HCT116 (cell line): ENCODE measurements at regions not wholly inside any gene's neighbourhood (a gene's known extent, or its start where the extent isn't known, plus 50 kb on each side); places are given as distances from the start of the nearest gene placed in this dataset.

Source experiments
- ATAC-seq: fragments of 200-7000 bp; cut with Tn5 transposase; 2 replicates; pipeline ENCODE4 v1.9.1; 2020; ENCODE audit warnings: mild to moderate bottlenecking, moderate library complexity
- BruUV-seq: library from RNA; stranded (reverse); fragments of 400-500 nt; replicated peaks from 2 replicates; lab custom pipeline; 2021; lab: Mats Ljungman, UMichigan
- CTCF ChIA-PET: fragments of 300-600 bp; sonication (Branson Sonifier 250); formaldehyde crosslinking; loops from one replicate; lab custom pipeline; 2021; ENCODE audit warnings: antibody characterized with exemption; lab: Charles Lee
- POLR2A ChIA-PET: fragments of 300-600, 350-600 bp; sonication (Branson Sonifier 250); formaldehyde crosslinking; loops from one replicate; lab custom pipeline; 2021; ENCODE audit warnings: antibody characterized with exemption; lab: Charles Lee
- RAD21 ChIA-PET, 2 experiments: fragments of 300-600 bp; sonication (Branson Sonifier 250); formaldehyde crosslinking; loops; one replicate each; lab custom pipeline; 2023; ENCODE audit warnings: low total read pairs in 2 of 2; ENCODE audit not compliant: uncharacterized antibody in 2 of 2, unreplicated experiment in 2 of 2, low non-redundant PET in 1 of 2; lab: Charles Lee
- DNase-seq: peaks from one replicate; pipeline ENCODE4 v3.0.0-alpha.2; 2010; ENCODE audit warnings: low read depth, low spot score
- H2AFZ ChIP-seq: fragments of 200-600 bp; shearing (Covaris generic), sonication (generic); 2 replicates; pipeline ENCODE4 v1.6.1; 2017; ENCODE audit warnings: low read depth, mixed run types, mixed read lengths, antibody characterized with exemption, low read length; ENCODE audit not compliant: poor library complexity, severe bottlenecking
- H3K27ac ChIP-seq: 2 replicates; pipeline ENCODE4 v1.5.1; 2012; ENCODE audit warnings: low read depth, low read length
- H3K27me3 ChIP-seq: fragments of 200-600 bp; sonication (generic); 2 replicates; pipeline ENCODE4 v1.6.1; 2016; ENCODE audit warnings: mixed run types, low read length, mixed read lengths; ENCODE audit not compliant: insufficient read depth
- H3K36me3 ChIP-seq, 2 experiments: fragments of 200-500 bp in 1 of 2; fragments of 200-600 bp in 1 of 2; sonication (Bioruptor generic) in 1 of 2; sonication (generic) in 1 of 2; 2 replicates each; pipeline versions ENCODE4 v1.5.1 to v1.6.1; 2014 to 2016; ENCODE audit warnings: low read length in 2 of 2, inconsistent platforms in 1 of 2, mixed read lengths in 1 of 2, mixed run types in 1 of 2; ENCODE audit not compliant: insufficient read depth in 2 of 2, control insufficient read depth in 1 of 2
- H3K4me1 ChIP-seq, 2 experiments: fragments of 200-600 bp in 1 of 2; sonication (generic) in 1 of 2; 2 replicates each; pipeline versions ENCODE4 v1.5.1 to v1.6.1; 2012 to 2017; ENCODE audit warnings: low read length in 2 of 2, inconsistent platforms in 1 of 2, mild to moderate bottlenecking in 1 of 2, mixed read lengths in 1 of 2, mixed run types in 1 of 2, moderate library complexity in 1 of 2; ENCODE audit not compliant: insufficient read depth in 2 of 2, control insufficient read depth in 1 of 2
- H3K4me2 ChIP-seq: fragments of 200-600 bp; sonication (generic); 2 replicates; pipeline ENCODE4 v1.6.1; 2017; ENCODE audit warnings: mixed run types, low read length, mixed read lengths
- H3K4me3 ChIP-seq, 2 experiments: fragments of 200-600 bp in 1 of 2; sonication (generic) in 1 of 2; replicated peaks in 1 of 2; 2 replicates each; pipeline ENCODE4 v1.5.1; 2011 to 2016; ENCODE audit warnings: low read length in 2 of 2, control low read depth in 1 of 2, low read depth in 1 of 2, mild to moderate bottlenecking in 1 of 2, mixed read lengths in 1 of 2, mixed run types in 1 of 2
- H3K79me2 ChIP-seq: fragments of 200-600 bp; sonication (generic); 2 replicates; pipeline ENCODE4 v1.6.1; 2017; ENCODE audit warnings: mild to moderate bottlenecking, mixed run types, low read length, moderate library complexity, mixed read lengths; ENCODE audit not compliant: insufficient read depth
- H3K9ac ChIP-seq: fragments of 200-600 bp; sonication (generic); 2 replicates; pipeline ENCODE4 v1.6.1; 2016; ENCODE audit warnings: low read length, mixed read lengths
- H3K9me2 ChIP-seq: fragments of 200-600 bp; sonication (generic), shearing (Covaris generic); 2 replicates; pipeline ENCODE4 v1.6.1; 2017; ENCODE audit warnings: mixed run types, mild to moderate bottlenecking, moderate library complexity; ENCODE audit not compliant: insufficient read depth
- H3K9me3 ChIP-seq, 2 experiments: fragments of 200-500 bp in 1 of 2; fragments of 200-600 bp in 1 of 2; sonication (Bioruptor generic) in 1 of 2; sonication (generic) in 1 of 2; 2 replicates each; pipeline ENCODE4 v1.6.1; 2014 to 2017; ENCODE audit warnings: low read length in 2 of 2, mixed read lengths in 2 of 2, inconsistent platforms in 1 of 2, low read depth in 1 of 2, mild to moderate bottlenecking in 1 of 2, mixed run types in 1 of 2, moderate library complexity in 1 of 2; ENCODE audit not compliant: control insufficient read depth in 1 of 2, insufficient read depth in 1 of 2
- H4K20me1 ChIP-seq: fragments of 200-600 bp; sonication (generic), shearing (Covaris generic); 2 replicates; pipeline ENCODE4 v1.6.1; 2017; ENCODE audit warnings: mixed run types, mild to moderate bottlenecking, moderate library complexity; ENCODE audit not compliant: insufficient read depth
- ATF3 ChIP-seq: IDR thresholded peaks from 2 replicates; pipeline ENCODE4 v1.6.1; 2012
- CBX3 ChIP-seq: IDR thresholded peaks from 2 replicates; pipeline ENCODE4 v1.6.1; 2012; ENCODE audit warnings: low read depth
- CTCF ChIP-seq, 3 experiments: fragments of 200-600 bp in 1 of 3; sonication (generic) in 1 of 3; IDR thresholded peaks in 2 of 3; conservative IDR thresholded peaks in 1 of 3; 2 replicates each; pipeline ENCODE4 v1.5.1; 2012 to 2017; ENCODE audit warnings: low read depth in 2 of 3, low read length in 2 of 3, antibody characterized with exemption in 1 of 3, borderline replicate concordance in 1 of 3, control low read depth in 1 of 3, mild to moderate bottlenecking in 1 of 3, mixed read lengths in 1 of 3, mixed run types in 1 of 3, moderate library complexity in 1 of 3; ENCODE audit not compliant: insufficient read depth in 1 of 3
- EZH2 ChIP-seq: fragments of 200-600 bp; sonication (generic); IDR thresholded peaks from 2 replicates; pipeline ENCODE4 v1.6.1; 2017; ENCODE audit warnings: antibody characterized with exemption, mixed run types
- FOSL1 ChIP-seq: IDR thresholded peaks from 2 replicates; pipeline ENCODE4 v1.6.1; 2012; ENCODE audit warnings: low read depth
- JUND ChIP-seq: IDR thresholded peaks from 2 replicates; pipeline ENCODE4 v1.6.1; 2012
- MAX ChIP-seq: IDR thresholded peaks from 2 replicates; pipeline ENCODE4 v1.6.1; 2012
- POLR2AphosphoS5 ChIP-seq: IDR thresholded peaks from 2 replicates; pipeline ENCODE4 v1.6.1; 2011; ENCODE audit warnings: mild to moderate bottlenecking, low read depth, low read length, moderate library complexity
- RAD21 ChIP-seq: IDR thresholded peaks from 2 replicates; pipeline ENCODE4 v1.6.1; 2012; ENCODE audit warnings: low read depth, mild to moderate bottlenecking
- REST ChIP-seq: IDR thresholded peaks from 2 replicates; pipeline ENCODE4 v1.6.1; 2012; ENCODE audit warnings: low read depth
- SIN3A ChIP-seq: IDR thresholded peaks from 2 replicates; pipeline ENCODE4 v1.6.1; 2012; ENCODE audit warnings: low read depth
- SP1 ChIP-seq: IDR thresholded peaks from 2 replicates; pipeline ENCODE4 v1.6.1; 2012; ENCODE audit warnings: low read depth
- SRF ChIP-seq: IDR thresholded peaks from 2 replicates; pipeline ENCODE4 v1.6.1; 2012; ENCODE audit warnings: low read depth
- TCF7L2 ChIP-seq: IDR thresholded peaks from 2 replicates; pipeline ENCODE4 v1.7.0; 2011; ENCODE audit warnings: borderline replicate concordance, inconsistent platforms; ENCODE audit not compliant: insufficient read depth, insufficient read length; ENCODE audit errors: extremely low read depth
- ZBTB33 ChIP-seq: IDR thresholded peaks from 2 replicates; pipeline ENCODE4 v1.6.1; 2011; ENCODE audit warnings: mild to moderate bottlenecking, low read length, moderate library complexity; ENCODE audit not compliant: insufficient replicate concordance; ENCODE audit errors: extremely low read depth
- ZFX ChIP-seq: fragments of 450-650 bp; IDR thresholded peaks from 2 replicates; pipeline ENCODE4 v1.6.1; 2017
- intact Hi-C: fragments of 100-400 bp; cut with micrococcal nuclease; formaldehyde crosslinking; loops from 2 replicates; pipeline ENCODE4 v1.10.0; 2022

GRCh38 chr4:16315456-16315855 lies 89.2 kb upstream of the TAPT1 start:
- no peaks in the 10 kb centered on the region for H3K36me3 ChIP-seq
- ChIA-PET RAD21 (no interaction called here), POLR2A (no interaction called here), CTCF (no interaction called here)
- ATAC-seq (no peak), DNase-seq (no peak)
- peaks cover 14% of the 10 kb centered on the region; the same call in 1 of the 2 replicates for H3K27me3 ChIP-seq
- H3K4me3 ChIP-seq = no peak overlapping the region
- H3K4me2 ChIP-seq = no peak overlapping the region
- H3K79me2 ChIP-seq = no peaks in the 10 kb centered on the region
- TF ChIP-seq SRF (no peak), FOSL1 (no peak), JUND (no peak), SIN3A (no peak), ZBTB33 (no peak), TCF7L2 (no peak), SP1 (no peak), RAD21 (no peak), REST (no peak), EZH2 (no peak), CBX3 (no peak), MAX (no peak), ZFX (no peak), ATF3 (no peak), POLR2AphosphoS5 (no peak), CTCF (IDR thresholded peaks at IDR 0.05 in 2 of 3, conservative IDR thresholded peaks at IDR 0.05 in 1 of 3; ENCODE audit: borderline replicate concordance in 1 of 3, insufficient read depth in 1 of 3, low read depth in 2 of 3, low read length in 2 of 3) (no peak)
- H3K9me2 ChIP-seq = no peaks in the 10 kb centered on the region
- H3K4me1 ChIP-seq = no peaks in the 10 kb centered on the region
- H2AFZ ChIP-seq = no peak overlapping the region
- no peak overlapping the region for H3K9ac ChIP-seq
- no peaks in the 10 kb centered on the region for H4K20me1 ChIP-seq
- intact Hi-C loops = no loop called here
- no peaks in the 10 kb centered on the region for H3K9me3 ChIP-seq
- no TSS peak for BruUV-seq
- H3K27ac ChIP-seq = no peak overlapping the region
